Heart left ventricle (tissue), 13 donors: ENCODE measurements at regions not wholly inside any gene's neighbourhood (a gene's known extent, or its start where the extent isn't known, plus 50 kb on each side); places are given as distances from the start of the nearest gene placed in this dataset.

Experiments
- POLR2A ChIP-seq, 2 donors: fragments of 450-650 bp; IDR thresholded peaks; one replicate each; pipeline ENCODE4 v1.6.1; 2017; ENCODE audit warnings: antibody characterized with exemption in 2 of 2, mild to moderate bottlenecking in 2 of 2, moderate library complexity in 2 of 2
- TF ChIP-seq, protein P1 (sequence below), 12 donors: fragments of 200-600 bp; sonication (generic) in 4 of 12; IDR thresholded peaks; one replicate each; pipeline versions ENCODE4 v1.5.0 to v1.8.0; 2018 to 2022; ENCODE audit warnings: antibody characterized with exemption in 12 of 12, mild to moderate bottlenecking in 5 of 12
- donor health status: ischemic (EF 13 %, LVEDD 7.1; RV severe dilation, severe dysfunction).
- donor health status: DM: no; HTN: yes; CAD: no.
- donor health status: DM: no; HTN: no; CAD: no.
- donor health status: ischemic (EF 25% LVEDD 6.9; RV normal size, moderate dysfunction).
- donor health status: ischemic (EF 25% LVEDD 5.7; RV mildly dilated, moderate dysfunction).
- donor health status: ischemic (EF 35%, LVEDD 5.7; RV mildly dilated, moderate dysfunction).
- donor health status: nonischemic (EF 11% LVEDD 7.7; RV severe dilation, severe dysfunction).
- donor health status: DM: yes; HTN: yes; CAD: no.
- donor health status: PGD.
- donor health status: ischemic (EF 29% LVEDD 5.4; RV normal size, mild dysfunction).
- donor health status: nonischemic (EF 23%, LVEDD 6.1; RV moderate dilation, normal function).

DNA sequence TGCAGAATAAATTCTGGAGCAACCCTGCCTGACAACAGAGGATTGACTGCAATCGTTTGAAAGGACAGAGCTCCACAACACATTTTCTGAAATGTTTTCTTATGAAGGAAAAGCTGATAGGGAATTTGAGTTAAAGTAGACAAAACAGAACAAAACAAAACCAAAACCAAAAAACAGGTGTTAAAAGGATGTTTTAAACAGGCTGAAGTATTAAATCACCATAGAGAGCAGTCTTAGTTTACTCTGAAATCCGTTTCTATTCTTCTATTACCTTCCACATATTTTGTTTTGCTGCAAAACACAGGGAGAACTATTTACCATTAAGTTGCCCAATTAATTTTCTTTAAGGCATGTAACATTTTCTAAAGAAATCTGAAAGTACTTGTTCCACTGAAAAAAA is 93.4 kb upstream of the MLIP start:
- TF ChIP-seq, protein P1, sequence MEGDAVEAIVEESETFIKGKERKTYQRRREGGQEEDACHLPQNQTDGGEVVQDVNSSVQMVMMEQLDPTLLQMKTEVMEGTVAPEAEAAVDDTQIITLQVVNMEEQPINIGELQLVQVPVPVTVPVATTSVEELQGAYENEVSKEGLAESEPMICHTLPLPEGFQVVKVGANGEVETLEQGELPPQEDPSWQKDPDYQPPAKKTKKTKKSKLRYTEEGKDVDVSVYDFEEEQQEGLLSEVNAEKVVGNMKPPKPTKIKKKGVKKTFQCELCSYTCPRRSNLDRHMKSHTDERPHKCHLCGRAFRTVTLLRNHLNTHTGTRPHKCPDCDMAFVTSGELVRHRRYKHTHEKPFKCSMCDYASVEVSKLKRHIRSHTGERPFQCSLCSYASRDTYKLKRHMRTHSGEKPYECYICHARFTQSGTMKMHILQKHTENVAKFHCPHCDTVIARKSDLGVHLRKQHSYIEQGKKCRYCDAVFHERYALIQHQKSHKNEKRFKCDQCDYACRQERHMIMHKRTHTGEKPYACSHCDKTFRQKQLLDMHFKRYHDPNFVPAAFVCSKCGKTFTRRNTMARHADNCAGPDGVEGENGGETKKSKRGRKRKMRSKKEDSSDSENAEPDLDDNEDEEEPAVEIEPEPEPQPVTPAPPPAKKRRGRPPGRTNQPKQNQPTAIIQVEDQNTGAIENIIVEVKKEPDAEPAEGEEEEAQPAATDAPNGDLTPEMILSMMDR (IDR thresholded peaks at IDR 0.05) = no peak
- TF ChIP-seq POLR2A (IDR thresholded peaks at IDR 0.05) = no peak
